ENCODE measurements at regions not wholly inside any gene's neighbourhood (a gene's known extent, or its start where the extent isn't known, plus 50 kb on each side); places are given as distances from the start of the nearest gene placed in this dataset.

- peak; percentile 20 for DNase-seq
- Histone ChIP-seq H3K4me3 (ENCODE audit: insufficient read depth, low read depth, low read length) (no peak overlapping the region), H3K36me3 (replicated peaks; ENCODE audit: control insufficient read depth, insufficient read depth, low read length) (no peaks in the 10 kb centered on the region), H3K27me3 (ENCODE audit: control insufficient read depth, insufficient read depth, low read length) (no peaks in the 10 kb centered on the region)
These were observed 138.8 kb downstream of the GABRG1 start for GRCh38 chr4:45985038-45985437.

- DNase-seq: no peak
- no peaks in the 10 kb centered on the region for H3K36me3 ChIP-seq (replicated peaks; ENCODE audit: control insufficient read depth, insufficient read depth, low read length)
These were observed 152.7 kb downstream of the GABRG1 start for GRCh38 chr4:45971108-45971507.

GRCh38 chr4:45957353-45957752 lies 166.5 kb downstream of the GABRG1 start:
- Histone ChIP-seq H3K4me3 (ENCODE audit: insufficient read depth, low read depth, low read length) (no peak overlapping the region), H3K36me3 (replicated peaks; ENCODE audit: control insufficient read depth, insufficient read depth, low read length) (no peaks in the 10 kb centered on the region), H3K27me3 (ENCODE audit: control insufficient read depth, insufficient read depth, low read length) (no peaks in the 10 kb centered on the region)
- no peak for DNase-seq

More at GRCh38 chr4:45971108-45971507, 152.7 kb downstream of the GABRG1 start:
- Histone ChIP-seq H3K27me3 (ENCODE audit: control insufficient read depth, insufficient read depth, low read length) (no peaks in the 10 kb centered on the region), H3K4me3 (ENCODE audit: insufficient read depth, low read depth, low read length) (no peak overlapping the region)

- Histone ChIP-seq H3K4me3 (ENCODE audit: insufficient read depth, low read depth, low read length) (no peak overlapping the region), H3K36me3 (replicated peaks; ENCODE audit: control insufficient read depth, insufficient read depth, low read length) (no peaks in the 10 kb centered on the region), H3K27me3 (ENCODE audit: control insufficient read depth, insufficient read depth, low read length) (no peaks in the 10 kb centered on the region)
- DNase-seq: no peak
These were observed 169.6 kb downstream of the GABRG1 start for GRCh38 chr4:45954276-45954675.

- H3K27me3 ChIP-seq (ENCODE audit: control insufficient read depth, insufficient read depth, low read length): no peaks in the 10 kb centered on the region
- DNase-seq: no peak
- H3K36me3 ChIP-seq (replicated peaks; ENCODE audit: control insufficient read depth, insufficient read depth, low read length): no peaks in the 10 kb centered on the region
- H3K4me3 ChIP-seq (ENCODE audit: insufficient read depth, low read depth, low read length): no peak overlapping the region
These were observed 172.7 kb downstream of the GABRG1 start for GRCh38 chr4:45951153-45951552.

GRCh38 chr4:45946699-45947098 lies 177.2 kb downstream of the GABRG1 start:
- Histone ChIP-seq H3K4me3 (ENCODE audit: insufficient read depth, low read depth, low read length) (no peak overlapping the region), H3K27me3 (ENCODE audit: control insufficient read depth, insufficient read depth, low read length) (no peaks in the 10 kb centered on the region), H3K36me3 (replicated peaks; ENCODE audit: control insufficient read depth, insufficient read depth, low read length) (no peaks in the 10 kb centered on the region)
- no peak for DNase-seq

GRCh38 chr4:45944000-45944399 lies 179.9 kb downstream of the GABRG1 start:
- DNase-seq: no peak
- H3K4me3 ChIP-seq (ENCODE audit: insufficient read depth, low read depth, low read length): no peak overlapping the region
- no peaks in the 10 kb centered on the region for H3K36me3 ChIP-seq (replicated peaks; ENCODE audit: control insufficient read depth, insufficient read depth, low read length)
- H3K27me3 ChIP-seq (ENCODE audit: control insufficient read depth, insufficient read depth, low read length): no peaks in the 10 kb centered on the region

- H3K27me3 ChIP-seq (ENCODE audit: control insufficient read depth, insufficient read depth, low read length): no peaks in the 10 kb centered on the region
- DNase-seq: no peak
- H3K4me3 ChIP-seq (ENCODE audit: insufficient read depth, low read depth, low read length): no peak overlapping the region
- no peaks in the 10 kb centered on the region for H3K36me3 ChIP-seq (replicated peaks; ENCODE audit: control insufficient read depth, insufficient read depth, low read length)
These were observed 184.8 kb downstream of the GABRG1 start for GRCh38 chr4:45939056-45939455.

- DNase-seq: no peak
These were observed 192.7 kb downstream of the GABRG1 start for GRCh38 chr4:45931154-45931553.

GRCh38 chr4:45927641-45928040 lies 196.2 kb downstream of the GABRG1 start:
- no peak for DNase-seq
- no peak overlapping the region for H3K4me3 ChIP-seq (ENCODE audit: insufficient read depth, low read depth, low read length)
- no peaks in the 10 kb centered on the region for H3K36me3 ChIP-seq (replicated peaks; ENCODE audit: control insufficient read depth, insufficient read depth, low read length)
- H3K27me3 ChIP-seq (ENCODE audit: control insufficient read depth, insufficient read depth, low read length): no peaks in the 10 kb centered on the region

More at GRCh38 chr4:45931154-45931553, 192.7 kb downstream of the GABRG1 start:
- H3K36me3 ChIP-seq (replicated peaks; ENCODE audit: control insufficient read depth, insufficient read depth, low read length): no peaks in the 10 kb centered on the region
- no peaks in the 10 kb centered on the region for H3K27me3 ChIP-seq (ENCODE audit: control insufficient read depth, insufficient read depth, low read length)
- H3K4me3 ChIP-seq (ENCODE audit: insufficient read depth, low read depth, low read length): no peak overlapping the region

GRCh38 chr4:45925809-45926208 lies 198.0 kb downstream of the GABRG1 start:
- Histone ChIP-seq H3K4me3 (ENCODE audit: insufficient read depth, low read depth, low read length) (no peak overlapping the region), H3K36me3 (replicated peaks; ENCODE audit: control insufficient read depth, insufficient read depth, low read length) (no peaks in the 10 kb centered on the region), H3K27me3 (ENCODE audit: control insufficient read depth, insufficient read depth, low read length) (no peaks in the 10 kb centered on the region)
- DNase-seq: no peak

GRCh38 chr4:45920861-45921260 lies 203.0 kb downstream of the GABRG1 start:
- no peaks in the 10 kb centered on the region for H3K27me3 ChIP-seq (ENCODE audit: control insufficient read depth, insufficient read depth, low read length)
- DNase-seq: no peak
- H3K36me3 ChIP-seq (replicated peaks; ENCODE audit: control insufficient read depth, insufficient read depth, low read length): no peaks in the 10 kb centered on the region
- no peak overlapping the region for H3K4me3 ChIP-seq (ENCODE audit: insufficient read depth, low read depth, low read length)

GRCh38 chr4:45910511-45910910 lies 213.3 kb downstream of the GABRG1 start:
- Histone ChIP-seq H3K36me3 (replicated peaks; ENCODE audit: control insufficient read depth, insufficient read depth, low read length) (no peaks in the 10 kb centered on the region), H3K27me3 (ENCODE audit: control insufficient read depth, insufficient read depth, low read length) (no peaks in the 10 kb centered on the region), H3K4me3 (ENCODE audit: insufficient read depth, low read depth, low read length) (no peak overlapping the region)
- DNase-seq: no peak

- no peaks in the 10 kb centered on the region for H3K36me3 ChIP-seq (replicated peaks; ENCODE audit: control insufficient read depth, insufficient read depth, low read length)
- H3K27me3 ChIP-seq (ENCODE audit: control insufficient read depth, insufficient read depth, low read length): no peaks in the 10 kb centered on the region
- no peak overlapping the region for H3K4me3 ChIP-seq (ENCODE audit: insufficient read depth, low read depth, low read length)
- no peak for DNase-seq
These were observed 225.8 kb downstream of the GABRG1 start for GRCh38 chr4:45897946-45898585.

- DNase-seq: no peak
- Histone ChIP-seq H3K36me3 (replicated peaks; ENCODE audit: control insufficient read depth, insufficient read depth, low read length) (no peaks in the 10 kb centered on the region), H3K4me3 (ENCODE audit: insufficient read depth, low read depth, low read length) (no peak overlapping the region), H3K27me3 (ENCODE audit: control insufficient read depth, insufficient read depth, low read length) (no peaks in the 10 kb centered on the region)
These were observed 240.4 kb downstream of the GABRG1 start for GRCh38 chr4:45883421-45883820.

All from H7 (cell line).